Endothelial cell of umbilical vein (primary cell): ENCODE measurements at regions not wholly inside any gene's neighbourhood (a gene's known extent, or its start where the extent isn't known, plus 50 kb on each side); places are given as distances from the start of the nearest gene placed in this dataset.

Source experiments
- BruUV-seq: library from RNA; stranded (reverse); fragments of 400-500 nt; replicated peaks from 2 replicates; lab custom pipeline; 2021; lab: Mats Ljungman, UMichigan
- CTCF ChIA-PET: fragments of 300-600, 350-600 bp; sonication (Branson Sonifier 250); formaldehyde crosslinking; loops from one replicate; lab custom pipeline; 2021; ENCODE audit warnings: antibody characterized with exemption, inconsistent platforms; lab: Charles Lee
- POLR2A ChIA-PET: fragments of 300-600, 350-600 bp; sonication (Branson Sonifier 250); formaldehyde crosslinking; loops from one replicate; lab custom pipeline; 2021; ENCODE audit warnings: antibody characterized with exemption, inconsistent platforms; lab: Charles Lee
- DNase-seq: peaks from one replicate; pipeline ENCODE4 v3.0.0-alpha.2; 2011; ENCODE audit warnings: low read depth, low spot score
- FAIRE-seq: peaks from 2 replicates; lab custom pipeline; 2011; peaks lifted over from hg19 to GRCh38; lab: Jason Lieb, UNC
- H2AFZ ChIP-seq: 2 replicates; pipeline ENCODE4 v1.6.0; 2012; ENCODE audit warnings: low read depth, low read length, control low read depth, inconsistent platforms
- H3K27ac ChIP-seq: 2 replicates; pipeline ENCODE4 v1.5.1; 2011; ENCODE audit warnings: low read depth, mild to moderate bottlenecking, control low read depth, low read length, moderate library complexity; ENCODE audit not compliant: insufficient read depth
- H3K27me3 ChIP-seq, 2 experiments: 2 replicates each; pipeline versions ENCODE4 v1.6.0 to v1.6.1; 2011; ENCODE audit warnings: low read length in 2 of 2, mixed read lengths in 1 of 2; ENCODE audit not compliant: control insufficient read depth in 2 of 2, insufficient read depth in 2 of 2
- H3K36me3 ChIP-seq, 2 experiments: 2 replicates in 1 of 2; 3 replicates in 1 of 2; pipeline ENCODE4 v1.5.1; 2011; ENCODE audit warnings: low read length in 2 of 2, mild to moderate bottlenecking in 1 of 2, moderate library complexity in 1 of 2; ENCODE audit not compliant: control insufficient read depth in 2 of 2, insufficient read depth in 2 of 2; ENCODE audit errors: extremely low read depth in 1 of 2
- H3K4me1 ChIP-seq: 3 replicates; pipeline ENCODE4 v1.5.1; 2011; ENCODE audit warnings: mild to moderate bottlenecking, low read length; ENCODE audit not compliant: control insufficient read depth, insufficient read depth; ENCODE audit errors: extremely low read depth
- H3K4me2 ChIP-seq: 2 replicates; pipeline ENCODE4 v1.6.1; 2011; ENCODE audit warnings: low read length, control low read depth, mixed read lengths; ENCODE audit not compliant: insufficient read depth
- H3K4me3 ChIP-seq, 3 experiments: fragments of 200-600 bp in 1 of 3; sonication (generic), shearing (Covaris generic) in 1 of 3; replicated peaks in 1 of 3; 2 replicates each; pipeline ENCODE4 v1.5.1; 2011 to 2016; ENCODE audit warnings: control low read depth in 3 of 3, low read length in 3 of 3, mild to moderate bottlenecking in 2 of 3, inconsistent platforms in 1 of 3, low read depth in 1 of 3, moderate library complexity in 1 of 3; ENCODE audit not compliant: insufficient read depth in 1 of 3
- H3K79me2 ChIP-seq: 2 replicates; pipeline ENCODE4 v1.6.0; 2012; ENCODE audit warnings: low read length, inconsistent platforms; ENCODE audit not compliant: control insufficient read depth, insufficient read depth
- H3K9ac ChIP-seq: replicated peaks from 2 replicates; pipeline ENCODE3; 2011; ENCODE audit warnings: low read length, control low read depth; ENCODE audit not compliant: insufficient read depth; ENCODE audit errors: extremely low read depth
- H3K9me1 ChIP-seq: replicated peaks from 3 replicates; pipeline ENCODE4 v1.6.0; 2011; ENCODE audit warnings: mild to moderate bottlenecking, low read length; ENCODE audit not compliant: control insufficient read depth, insufficient read depth; ENCODE audit errors: extremely low read depth
- H3K9me3 ChIP-seq: replicated peaks from 2 replicates; pipeline ENCODE4 v1.5.1; 2012; ENCODE audit warnings: low read length, inconsistent platforms; ENCODE audit not compliant: control insufficient read depth, insufficient read depth
- H4K20me1 ChIP-seq: replicated peaks from 2 replicates; pipeline ENCODE3; 2011; ENCODE audit warnings: mild to moderate bottlenecking, low read length; ENCODE audit not compliant: control insufficient read depth, insufficient read depth; ENCODE audit errors: extremely low read depth
- EZH2 ChIP-seq: IDR thresholded peaks from 2 replicates; pipeline ENCODE4 v1.6.1; 2012; ENCODE audit warnings: borderline replicate concordance, low read depth, mild to moderate bottlenecking, moderate library complexity, low read length, inconsistent platforms; ENCODE audit not compliant: severe bottlenecking
- FOS ChIP-seq: IDR thresholded peaks from 2 replicates; pipeline ENCODE4 v1.6.1; 2011; ENCODE audit warnings: mild to moderate bottlenecking, low read length, moderate library complexity, borderline replicate concordance; ENCODE audit not compliant: insufficient read depth
- GATA2 ChIP-seq: IDR thresholded peaks from 2 replicates; pipeline ENCODE4 v1.7.0; 2011; ENCODE audit warnings: low read depth, mild to moderate bottlenecking, moderate library complexity, mixed read lengths, low read length; ENCODE audit not compliant: insufficient read length, insufficient read depth
- JUN ChIP-seq: IDR thresholded peaks from 2 replicates; pipeline ENCODE4 v1.6.1; 2011; ENCODE audit warnings: borderline replicate concordance, low read depth; ENCODE audit not compliant: insufficient read length, insufficient read depth
- MYC ChIP-seq: IDR thresholded peaks from one replicate; pipeline ENCODE4 v1.6.1; 2011; ENCODE audit warnings: mild to moderate bottlenecking, low read depth, low read length
- POLR2A ChIP-seq: IDR thresholded peaks from 2 replicates; pipeline ENCODE4 v1.6.1; 2012; ENCODE audit warnings: low read depth, mild to moderate bottlenecking, control low read depth, low read length
- POLR2AphosphoS5 ChIP-seq: IDR thresholded peaks from 2 replicates; pipeline ENCODE4 v1.6.1; 2012; ENCODE audit warnings: low read depth, mild to moderate bottlenecking, control low read depth, low read length, moderate library complexity; ENCODE audit not compliant: insufficient read depth
- dilution Hi-C: fragments of 300-500 bp; cut with MboI; formaldehyde crosslinking; loops from one replicate; pipeline ENCODE4 v1.15.0; 2019; ENCODE audit warnings: low sequenced_read_pairs; ENCODE audit not compliant: extremely low pct_ligation_motif_present
- intact Hi-C: fragments of 100-400 bp; cut with micrococcal nuclease; formaldehyde crosslinking; loops from one replicate; pipeline ENCODE4 v1.10.0; 2022
- TF ChIP-seq, protein P1 (sequence below), 2 donors: IDR thresholded peaks; 1 replicate in 1 of 2; 2 replicates in 1 of 2; pipeline ENCODE4 v1.5.1; 2011; ENCODE audit warnings: low read length in 2 of 2, mild to moderate bottlenecking in 2 of 2, moderate library complexity in 2 of 2, control low read depth in 1 of 2, inconsistent platforms in 1 of 2, low read depth in 1 of 2; ENCODE audit not compliant: insufficient read depth in 1 of 2; ENCODE audit errors: extremely low read depth in 1 of 2
- TF ChIP-seq, protein P2 (sequence below): IDR thresholded peaks from 2 replicates; pipeline ENCODE4 v1.6.1; 2011; ENCODE audit not compliant: insufficient read depth, insufficient read length

DNA sequence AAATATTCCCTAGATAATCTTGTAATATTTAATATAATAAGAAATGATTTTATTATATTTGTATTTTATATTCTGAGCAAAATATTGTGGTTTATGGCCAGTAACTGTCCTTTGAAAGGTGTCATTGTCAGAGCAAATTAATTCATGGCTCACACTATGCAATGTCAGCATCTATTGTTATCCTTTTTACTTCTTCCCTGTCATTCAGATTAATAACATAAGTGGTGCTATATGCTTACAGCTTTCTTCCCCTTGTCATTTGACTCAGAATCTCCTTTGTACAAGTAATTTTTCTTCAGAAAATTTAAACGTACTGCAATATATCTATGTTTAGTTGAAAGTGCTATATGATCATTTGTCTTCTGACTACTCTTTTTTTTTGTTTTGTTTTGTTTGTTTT is 1738.2 kb upstream of the MIR17HG start:
- CTCF ChIA-PET = no interaction called here
- no peak for FAIRE-seq

DNA sequence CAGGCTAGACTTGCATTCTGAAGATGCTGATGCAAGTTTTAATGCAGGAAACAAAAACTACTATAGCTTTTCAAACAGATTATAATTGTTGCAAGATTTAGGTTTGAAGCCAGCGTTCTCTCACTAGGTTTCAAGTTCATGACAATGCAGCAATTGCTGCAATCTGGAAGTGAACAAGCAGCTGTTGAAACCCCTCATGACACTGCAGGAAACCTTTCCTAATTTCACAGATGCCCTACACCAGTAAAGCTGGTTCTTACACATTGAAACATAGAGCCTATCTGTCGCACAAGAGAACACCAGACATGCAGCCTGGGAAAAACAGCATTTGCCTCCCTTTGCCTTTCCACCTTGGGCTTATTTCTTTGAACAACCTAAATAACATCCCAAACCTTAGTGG is 1737.2 kb upstream of the MIR17HG start:
- H3K9ac ChIP-seq = no peak overlapping the region
- intact Hi-C loops = no loop called here
- no peaks in the 10 kb centered on the region for H3K9me1 ChIP-seq
- no peak overlapping the region for H2AFZ ChIP-seq
- no peak overlapping the region for H3K4me2 ChIP-seq
- H3K9me3 ChIP-seq = no peaks in the 10 kb centered on the region
- no peak overlapping the region for H3K27ac ChIP-seq
- DNase-seq (no peak), FAIRE-seq (no peak)
- ChIA-PET POLR2A (no interaction called here), CTCF (no interaction called here)
- H3K79me2 ChIP-seq = no peaks in the 10 kb centered on the region
- no peaks in the 10 kb centered on the region for H3K4me1 ChIP-seq
- no peak overlapping the region for H3K4me3 ChIP-seq
- H3K36me3 ChIP-seq = no peaks in the 10 kb centered on the region
- BruUV-seq = no TSS peak
- TF ChIP-seq JUN = no peak
- TF ChIP-seq, protein P1, sequence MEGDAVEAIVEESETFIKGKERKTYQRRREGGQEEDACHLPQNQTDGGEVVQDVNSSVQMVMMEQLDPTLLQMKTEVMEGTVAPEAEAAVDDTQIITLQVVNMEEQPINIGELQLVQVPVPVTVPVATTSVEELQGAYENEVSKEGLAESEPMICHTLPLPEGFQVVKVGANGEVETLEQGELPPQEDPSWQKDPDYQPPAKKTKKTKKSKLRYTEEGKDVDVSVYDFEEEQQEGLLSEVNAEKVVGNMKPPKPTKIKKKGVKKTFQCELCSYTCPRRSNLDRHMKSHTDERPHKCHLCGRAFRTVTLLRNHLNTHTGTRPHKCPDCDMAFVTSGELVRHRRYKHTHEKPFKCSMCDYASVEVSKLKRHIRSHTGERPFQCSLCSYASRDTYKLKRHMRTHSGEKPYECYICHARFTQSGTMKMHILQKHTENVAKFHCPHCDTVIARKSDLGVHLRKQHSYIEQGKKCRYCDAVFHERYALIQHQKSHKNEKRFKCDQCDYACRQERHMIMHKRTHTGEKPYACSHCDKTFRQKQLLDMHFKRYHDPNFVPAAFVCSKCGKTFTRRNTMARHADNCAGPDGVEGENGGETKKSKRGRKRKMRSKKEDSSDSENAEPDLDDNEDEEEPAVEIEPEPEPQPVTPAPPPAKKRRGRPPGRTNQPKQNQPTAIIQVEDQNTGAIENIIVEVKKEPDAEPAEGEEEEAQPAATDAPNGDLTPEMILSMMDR (IDR thresholded peaks at IDR 0.05; ENCODE audit: extremely low read depth in 1 of 2, insufficient read depth in 1 of 2, low read depth in 1 of 2, low read length in 2 of 2) = no peak
- TF ChIP-seq EZH2 = no peak
- TF ChIP-seq MYC = no peak
- no peak for TF ChIP-seq POLR2AphosphoS5
- no peak for TF ChIP-seq FOS
- no peak for TF ChIP-seq GATA2
- TF ChIP-seq, protein P2, sequence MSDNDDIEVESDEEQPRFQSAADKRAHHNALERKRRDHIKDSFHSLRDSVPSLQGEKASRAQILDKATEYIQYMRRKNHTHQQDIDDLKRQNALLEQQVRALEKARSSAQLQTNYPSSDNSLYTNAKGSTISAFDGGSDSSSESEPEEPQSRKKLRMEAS = no peak
- TF ChIP-seq POLR2A = no peak
- no peaks in the 10 kb centered on the region for H4K20me1 ChIP-seq
- dilution Hi-C loops = no loop called here
- no peaks in the 10 kb centered on the region for H3K27me3 ChIP-seq

More for the DNA sequence above, 1738.2 kb upstream of the MIR17HG start:
- H3K79me2 ChIP-seq = no peaks in the 10 kb centered on the region
- intact Hi-C loops = no loop called here
- no peaks in the 10 kb centered on the region for H3K27me3 ChIP-seq
- H3K4me1 ChIP-seq = no peaks in the 10 kb centered on the region
- H3K9ac ChIP-seq = no peak overlapping the region
- no peak overlapping the region for H3K27ac ChIP-seq
- no peak for TF ChIP-seq EZH2
- TF ChIP-seq FOS = no peak
- no peak for TF ChIP-seq POLR2AphosphoS5
- no peak for TF ChIP-seq MYC
- no peak for TF ChIP-seq GATA2
- TF ChIP-seq JUN = no peak
- TF ChIP-seq POLR2A = no peak
- TF ChIP-seq, protein P2 = no peak
- H4K20me1 ChIP-seq = no peaks in the 10 kb centered on the region
- dilution Hi-C loops = no loop called here
- POLR2A ChIA-PET = no interaction called here
- no peak for DNase-seq
- no peaks in the 10 kb centered on the region for H3K9me3 ChIP-seq
- no peak overlapping the region for H2AFZ ChIP-seq
- no peaks in the 10 kb centered on the region for H3K9me1 ChIP-seq
- BruUV-seq = no TSS peak
- no peak overlapping the region for H3K4me3 ChIP-seq
- no peak overlapping the region for H3K4me2 ChIP-seq
- H3K36me3 ChIP-seq = no peaks in the 10 kb centered on the region
